ENCODE measurements at regions not wholly inside any gene's neighbourhood (a gene's known extent, or its start where the extent isn't known, plus 50 kb on each side); places are given as distances from the start of the nearest gene placed in this dataset.

- DNase-seq (ENCODE audit: low spot score) (no peak), ATAC-seq (ENCODE audit: low FRiP score) (no peak)
- no peak for TF ChIP-seq CTCF (IDR thresholded peaks at IDR 0.05)
These were observed 274.3 kb downstream of the GAS1 start for GRCh38 chr9:86672966-86673365.

GRCh38 chr9:86672301-86672700, 275.0 kb downstream of the GAS1 start:
- no peak for DNase-seq (ENCODE audit: low spot score)
- TF ChIP-seq CTCF (IDR thresholded peaks at IDR 0.05) = no peak
- ATAC-seq (ENCODE audit: low FRiP score) = no peak

GRCh38 chr9:86671018-86671417, 276.3 kb downstream of the GAS1 start:
- DNase-seq (ENCODE audit: low spot score) (no peak), ATAC-seq (ENCODE audit: low FRiP score) (no peak)
- TF ChIP-seq CTCF (IDR thresholded peaks at IDR 0.05) = no peak

- ATAC-seq (ENCODE audit: low FRiP score) (no peak), DNase-seq (ENCODE audit: low spot score) (no peak)
- no peak for TF ChIP-seq CTCF (IDR thresholded peaks at IDR 0.05)
These were observed 276.8 kb downstream of the GAS1 start for GRCh38 chr9:86670536-86670935.

GRCh38 chr9:86670076-86670475, 277.2 kb downstream of the GAS1 start:
- ATAC-seq (ENCODE audit: low FRiP score) = no peak

GRCh38 chr9:86669422-86669821, 277.9 kb downstream of the GAS1 start:
- ATAC-seq (ENCODE audit: low FRiP score) (no peak), DNase-seq (ENCODE audit: low spot score) (no peak)

More at GRCh38 chr9:86670076-86670475, 277.2 kb downstream of the GAS1 start:
- DNase-seq (ENCODE audit: low spot score) = no peak
- TF ChIP-seq CTCF (IDR thresholded peaks at IDR 0.05) = no peak

More at GRCh38 chr9:86669422-86669821, 277.9 kb downstream of the GAS1 start:
- TF ChIP-seq CTCF (IDR thresholded peaks at IDR 0.05) = no peak
